ENCODE measurements at regions not wholly inside any gene's neighbourhood (a gene's known extent, or its start where the extent isn't known, plus 50 kb on each side); places are given as distances from the start of the nearest gene placed in this dataset.

- no peak for TF ChIP-seq BCL11A (IDR thresholded peaks at IDR 0.05; ENCODE audit: low read depth in 2 of 2, low read length in 2 of 2)
- no peak for TF ChIP-seq CHD7 (IDR thresholded peaks at IDR 0.05; ENCODE audit: insufficient replicate concordance, low read length)
- no peak for TF ChIP-seq E2F6 (IDR thresholded peaks at IDR 0.05)
Observed at GRCh38 chr15:95734422-95735316, 595.8 kb upstream of the NR2F2 start (continued).

Data from H1 (cell line).